ENCODE measurements at regions not wholly inside any gene's neighbourhood (a gene's known extent, or its start where the extent isn't known, plus 50 kb on each side); places are given as distances from the start of the nearest gene placed in this dataset.

DNA sequence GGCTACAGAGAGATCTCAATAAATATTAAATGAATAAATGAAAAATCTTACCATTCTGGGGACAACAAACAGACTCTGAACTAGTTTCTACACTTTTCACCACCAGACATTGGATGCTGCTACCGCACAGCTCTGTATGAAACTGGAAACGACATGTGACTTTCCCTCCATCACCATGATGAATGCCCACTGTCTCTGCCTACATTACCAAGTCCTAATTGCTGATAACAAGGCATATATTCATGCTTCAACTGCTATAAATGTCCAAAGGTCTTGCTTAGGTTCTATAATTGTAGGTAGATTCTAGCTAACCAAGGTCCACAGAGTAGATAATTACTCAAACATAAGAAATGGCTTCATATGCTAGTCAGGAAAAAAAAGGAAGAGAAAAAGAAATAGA, 399.4 kb upstream of the ADGRL3 start:
- intact Hi-C loops (cut with DNase I): no loop called here
- TF ChIP-seq, protein P1, sequence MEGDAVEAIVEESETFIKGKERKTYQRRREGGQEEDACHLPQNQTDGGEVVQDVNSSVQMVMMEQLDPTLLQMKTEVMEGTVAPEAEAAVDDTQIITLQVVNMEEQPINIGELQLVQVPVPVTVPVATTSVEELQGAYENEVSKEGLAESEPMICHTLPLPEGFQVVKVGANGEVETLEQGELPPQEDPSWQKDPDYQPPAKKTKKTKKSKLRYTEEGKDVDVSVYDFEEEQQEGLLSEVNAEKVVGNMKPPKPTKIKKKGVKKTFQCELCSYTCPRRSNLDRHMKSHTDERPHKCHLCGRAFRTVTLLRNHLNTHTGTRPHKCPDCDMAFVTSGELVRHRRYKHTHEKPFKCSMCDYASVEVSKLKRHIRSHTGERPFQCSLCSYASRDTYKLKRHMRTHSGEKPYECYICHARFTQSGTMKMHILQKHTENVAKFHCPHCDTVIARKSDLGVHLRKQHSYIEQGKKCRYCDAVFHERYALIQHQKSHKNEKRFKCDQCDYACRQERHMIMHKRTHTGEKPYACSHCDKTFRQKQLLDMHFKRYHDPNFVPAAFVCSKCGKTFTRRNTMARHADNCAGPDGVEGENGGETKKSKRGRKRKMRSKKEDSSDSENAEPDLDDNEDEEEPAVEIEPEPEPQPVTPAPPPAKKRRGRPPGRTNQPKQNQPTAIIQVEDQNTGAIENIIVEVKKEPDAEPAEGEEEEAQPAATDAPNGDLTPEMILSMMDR (IDR thresholded peaks at IDR 0.05): no peak
- TF ChIP-seq POLR2A (IDR thresholded peaks at IDR 0.05): no peak
- H3K9me3 ChIP-seq: no peaks in the 10 kb centered on the region
- no peaks in the 10 kb centered on the region for H3K36me3 ChIP-seq
- H3K4me3 ChIP-seq: no peak overlapping the region
- H3K27ac ChIP-seq: no peak overlapping the region
- no peaks in the 10 kb centered on the region for H3K27me3 ChIP-seq
- no peak for ATAC-seq
- 60% methylated on average over 2 of the region's 2 CpGs for WGBS (ENCODE audit: insufficient coverage, low coverage, low lambda C conversion rate, missing lambda C conversion rate)
- no peaks in the 10 kb centered on the region for H3K4me1 ChIP-seq
- no peak for DNase-seq

DNA sequence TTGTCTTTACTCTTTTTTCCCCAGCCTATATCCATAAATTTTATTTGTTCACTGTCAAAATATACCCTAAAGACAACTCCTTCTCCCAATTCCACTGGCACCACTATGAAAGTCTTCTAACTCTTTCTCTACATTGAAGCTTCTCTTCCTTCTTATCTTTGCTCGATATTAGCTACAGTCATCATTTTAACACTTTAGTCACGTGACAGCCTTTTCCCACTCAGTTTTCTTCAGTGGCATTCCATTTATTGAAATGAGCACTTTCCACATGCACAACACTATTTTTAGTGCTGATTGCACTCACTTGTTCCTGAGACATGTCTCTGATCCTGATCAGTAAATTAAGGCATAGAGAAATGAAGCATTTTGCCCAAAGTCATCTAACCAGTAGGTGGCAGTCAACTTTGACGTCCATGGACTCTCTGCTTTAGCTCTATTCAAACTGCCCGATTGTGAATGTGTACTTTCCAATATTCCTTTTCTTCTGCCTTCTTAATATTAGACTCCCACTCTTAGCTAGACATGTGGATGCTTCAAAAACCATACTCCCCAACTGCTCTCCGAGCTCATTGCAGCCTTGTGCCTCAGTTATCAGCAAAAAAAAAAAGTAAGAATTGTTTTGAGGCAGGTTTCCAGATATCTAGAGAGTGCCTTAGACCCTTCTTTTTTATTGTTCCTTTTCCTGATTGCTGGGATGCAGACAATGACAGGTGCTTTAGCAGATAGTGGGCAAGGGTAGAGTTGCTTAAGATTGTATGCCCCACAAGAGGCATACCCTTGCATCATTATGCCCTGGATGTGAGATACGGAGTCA, 394.4 kb upstream of the ADGRL3 start:
- no peak for DNase-seq
- Histone ChIP-seq H3K4me1 (no peaks in the 10 kb centered on the region), H3K9me3 (no peaks in the 10 kb centered on the region), H3K27me3 (no peaks in the 10 kb centered on the region), H3K4me3 (no peak overlapping the region), H3K36me3 (no peaks in the 10 kb centered on the region), H3K27ac (no peak overlapping the region)
- no peak for TF ChIP-seq POLR2A (IDR thresholded peaks at IDR 0.05)
- TF ChIP-seq, protein P1 (IDR thresholded peaks at IDR 0.05): peak; percentile 21 to 51 (median 40)
- peak; percentile 34 to 69 (median 50) for ATAC-seq
- intact Hi-C loops (cut with DNase I): no loop called here
- 26% methylated on average over 6 of the region's 6 CpGs for WGBS (ENCODE audit: insufficient coverage, low coverage, low lambda C conversion rate, missing lambda C conversion rate)

DNA sequence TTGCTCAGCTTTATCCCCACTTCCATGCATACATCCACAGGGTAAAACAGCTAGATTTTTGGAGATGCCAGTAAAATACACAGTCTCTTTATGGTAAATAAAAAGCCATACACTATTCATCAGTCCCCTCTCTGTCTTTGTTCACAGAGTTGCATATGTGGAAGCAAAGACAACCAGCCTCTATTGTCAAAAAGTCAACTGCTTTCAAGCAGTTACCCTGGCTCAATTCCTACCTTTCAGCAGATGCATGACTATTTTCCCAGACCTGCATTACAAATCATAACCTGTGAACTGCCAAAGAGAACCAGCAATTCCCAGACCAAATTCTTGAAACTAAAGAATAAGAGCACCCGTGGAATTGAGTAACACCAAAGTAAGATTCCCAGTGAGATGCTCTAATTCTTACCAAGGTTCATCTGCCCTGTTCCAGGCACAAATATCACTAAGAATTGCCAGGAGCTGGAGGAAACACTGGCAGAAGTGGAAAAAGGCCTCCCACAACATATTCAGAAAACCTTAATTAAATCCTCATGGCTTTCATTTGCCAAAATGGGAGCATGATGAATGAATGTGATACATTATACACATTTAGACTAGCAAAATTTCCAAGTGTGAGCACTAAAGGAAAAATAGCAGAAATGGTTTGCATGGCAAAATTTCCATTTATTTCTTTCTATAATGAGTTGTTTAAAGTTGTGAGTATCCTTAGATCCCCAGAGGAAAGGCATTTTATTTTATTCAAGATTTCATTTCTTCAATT, 391.2 kb upstream of the ADGRL3 start:
- WGBS (ENCODE audit: insufficient coverage, low coverage, low lambda C conversion rate, missing lambda C conversion rate): 43% methylated on average over 1 of the region's 1 CpG
- intact Hi-C loops (cut with DNase I): no loop called here
- TF ChIP-seq, protein P1 (IDR thresholded peaks at IDR 0.05): no peak
- no peak for TF ChIP-seq POLR2A (IDR thresholded peaks at IDR 0.05)

DNA sequence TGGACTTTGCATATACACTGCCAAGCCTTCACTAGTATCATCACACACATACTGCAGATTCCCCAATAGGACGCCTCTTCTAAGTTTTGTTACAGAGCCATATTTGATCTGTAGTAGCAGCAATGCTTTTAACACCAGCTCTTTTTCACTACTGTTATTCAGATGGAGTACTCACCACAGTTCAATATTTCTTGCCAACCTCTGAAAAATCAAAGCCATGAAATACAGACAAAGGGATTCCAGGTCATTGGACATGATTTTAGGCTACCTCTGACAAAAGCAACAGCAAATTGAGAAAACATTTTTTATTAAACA, 390.7 kb upstream of the ADGRL3 start:
- ATAC-seq (no peak), DNase-seq (no peak)
- WGBS (ENCODE audit: insufficient coverage, low coverage, low lambda C conversion rate, missing lambda C conversion rate): 38% methylated on average over 1 of the region's 1 CpG
- TF ChIP-seq POLR2A (IDR thresholded peaks at IDR 0.05): no peak
- H3K4me1 ChIP-seq: no peaks in the 10 kb centered on the region
- intact Hi-C loops (cut with DNase I): no loop called here
- H3K36me3 ChIP-seq: no peaks in the 10 kb centered on the region
- H3K27ac ChIP-seq: no peak overlapping the region
- H3K27me3 ChIP-seq: no peaks in the 10 kb centered on the region
- no peak overlapping the region for H3K4me3 ChIP-seq
- H3K9me3 ChIP-seq: no peaks in the 10 kb centered on the region

More for the DNA sequence above, 391.2 kb upstream of the ADGRL3 start:
- no peaks in the 10 kb centered on the region for H3K36me3 ChIP-seq
- H3K4me1 ChIP-seq: no peaks in the 10 kb centered on the region
- no peaks in the 10 kb centered on the region for H3K27me3 ChIP-seq
- no peak for ATAC-seq
- no peak overlapping the region for H3K27ac ChIP-seq
- no peak for DNase-seq
- H3K4me3 ChIP-seq: no peak overlapping the region
- no peaks in the 10 kb centered on the region for H3K9me3 ChIP-seq

DNA sequence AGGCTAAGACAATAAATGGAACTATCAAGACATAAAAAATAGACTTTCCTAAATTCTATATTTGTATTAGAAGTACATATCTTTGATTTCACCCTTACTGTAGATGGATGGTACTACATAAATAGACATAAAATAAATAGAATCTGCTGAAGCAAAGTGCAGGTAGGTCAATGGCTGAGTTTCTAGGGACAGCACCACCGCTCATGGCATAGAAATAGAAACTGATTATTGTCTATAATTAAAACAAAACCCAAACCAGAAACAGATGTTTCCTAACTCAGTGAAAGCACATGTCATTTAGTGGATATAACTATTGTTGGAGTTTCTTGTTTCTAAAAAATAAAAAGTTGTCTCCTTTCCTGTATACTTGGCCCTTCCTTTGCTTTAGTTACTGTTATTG, 387.3 kb upstream of the ADGRL3 start:
- H3K9me3 ChIP-seq: no peaks in the 10 kb centered on the region
- 26% methylated on average over 1 of the region's 1 CpG for WGBS (ENCODE audit: insufficient coverage, low coverage, low lambda C conversion rate, missing lambda C conversion rate)
- H3K4me3 ChIP-seq: no peak overlapping the region
- ATAC-seq (no peak), DNase-seq (no peak)
- no peaks in the 10 kb centered on the region for H3K4me1 ChIP-seq
- H3K36me3 ChIP-seq: no peaks in the 10 kb centered on the region
- TF ChIP-seq, protein P1 (IDR thresholded peaks at IDR 0.05): no peak
- no peak for TF ChIP-seq POLR2A (IDR thresholded peaks at IDR 0.05)
- intact Hi-C loops (cut with DNase I): no loop called here
- no peak overlapping the region for H3K27ac ChIP-seq
- H3K27me3 ChIP-seq: no peaks in the 10 kb centered on the region

Data from right lobe of liver (tissue), 6 donors.